ENCODE measurements at regions not wholly inside any gene's neighbourhood (a gene's known extent, or its start where the extent isn't known, plus 50 kb on each side); places are given as distances from the start of the nearest gene placed in this dataset.

- TF ChIP-seq CTCF (IDR thresholded peaks at IDR 0.05), result no peak
- no peak for TF ChIP-seq POLR2A (IDR thresholded peaks at IDR 0.05)
- no peak for TF ChIP-seq EP300 (IDR thresholded peaks at IDR 0.05)
Measured at GRCh38 chr15:47037003-47037402, 680.3 kb upstream of the SEMA6D start.
